Breast epithelium (tissue), 4 donors: ENCODE measurements at regions not wholly inside any gene's neighbourhood (a gene's known extent, or its start where the extent isn't known, plus 50 kb on each side); places are given as distances from the start of the nearest gene placed in this dataset.

Experiments
- DNase-seq, 2 donors: peaks; one replicate each; pipeline ENCODE4 v3.0.0-alpha.2; 2019; ENCODE audit warnings: low spot score in 2 of 2
- H3K27ac ChIP-seq, 2 donors: fragments of 200-600 bp; sonication (generic) in 1 of 2; one replicate each; pipeline ENCODE4 v1.5.1; 2016 to 2019; ENCODE audit warnings: mild to moderate bottlenecking in 1 of 2
- H3K27me3 ChIP-seq, 2 donors: fragments of 200-600 bp; sonication (generic) in 1 of 2; one replicate each; pipeline versions ENCODE4 v1.5.1 to v1.6.0; 2017 to 2019; ENCODE audit warnings: control low read depth in 1 of 2, mild to moderate bottlenecking in 1 of 2
- H3K36me3 ChIP-seq: fragments of 200-600 bp; one replicate; pipeline ENCODE4 v1.5.1; 2019
- H3K4me1 ChIP-seq, 2 donors: fragments of 200-600 bp; sonication (generic); one replicate each; pipeline ENCODE4 v1.5.1; 2016 to 2019; ENCODE audit warnings: control low read depth in 1 of 2
- H3K4me3 ChIP-seq, 3 donors: fragments of 200-600 bp; sonication (generic); 1 replicate in 2 of 3; 2 replicates in 1 of 3; pipeline ENCODE4 v1.5.1; 2016 to 2019; ENCODE audit warnings: mild to moderate bottlenecking in 3 of 3, moderate library complexity in 2 of 3
- H3K9me3 ChIP-seq, 2 donors: fragments of 200-600 bp; sonication (generic) in 1 of 2; one replicate each; pipeline ENCODE4 v1.5.1; 2016 to 2019; ENCODE audit warnings: control low read depth in 1 of 2
- CTCF ChIP-seq, 3 donors: fragments of 450-650 bp; IDR thresholded peaks; one replicate each; pipeline ENCODE4 v1.5.1; 2016 to 2017; ENCODE audit warnings: antibody characterized with exemption in 3 of 3, mild to moderate bottlenecking in 3 of 3, moderate library complexity in 3 of 3
- POLR2A ChIP-seq: fragments of 450-650 bp; IDR thresholded peaks from one replicate; pipeline ENCODE4 v1.6.1; 2016; ENCODE audit warnings: antibody characterized with exemption, mild to moderate bottlenecking, moderate library complexity
- POLR2AphosphoS5 ChIP-seq, 3 donors: sonication (generic); formaldehyde crosslinking; IDR thresholded peaks; one replicate each; pipeline ENCODE4 v1.6.1; 2017; ENCODE audit warnings: antibody characterized with exemption in 3 of 3
- intact Hi-C: fragments of 100-400 bp; cut with DNase I; formaldehyde crosslinking; loops from one replicate; pipeline ENCODE4 v1.15.1; 2023; ENCODE audit warnings: low total_unique reads

- no peak for DNase-seq
- H3K9me3 ChIP-seq = peaks cover 4 to 24% of the 10 kb centered on the region in 2 donors
- intact Hi-C loops = no loop called here
- H3K27ac ChIP-seq = no peak overlapping the region
- no peaks in the 10 kb centered on the region for H3K27me3 ChIP-seq
- no peak overlapping the region for H3K4me3 ChIP-seq
- H3K36me3 ChIP-seq = no peaks in the 10 kb centered on the region
- H3K4me1 ChIP-seq = no peaks in the 10 kb centered on the region
- TF ChIP-seq POLR2AphosphoS5 (IDR thresholded peaks at IDR 0.05) = no peak
- no peak for TF ChIP-seq CTCF (IDR thresholded peaks at IDR 0.05)
- no peak for TF ChIP-seq POLR2A
Measured at GRCh38 chr7:73940701-73941238, 79.8 kb downstream of the TMEM270 start.

- TF ChIP-seq CTCF (IDR thresholded peaks at IDR 0.05) = no peak
- TF ChIP-seq POLR2A = no peak
- TF ChIP-seq POLR2AphosphoS5 (IDR thresholded peaks at IDR 0.05) = no peak
- Histone ChIP-seq H3K9me3 (peaks cover 4 to 24% of the 10 kb centered on the region in 2 donors), H3K4me1 (no peaks in the 10 kb centered on the region), H3K4me3 (no peak overlapping the region), H3K27ac (peak overlapping the region in 1 of 2 donors; percentile 21), H3K36me3 (no peaks in the 10 kb centered on the region), H3K27me3 (no peaks in the 10 kb centered on the region)
- no peak for DNase-seq
- intact Hi-C loops = no loop called here
Measured at GRCh38 chr7:73941836-73942551, 81.0 kb downstream of the TMEM270 start.

- Histone ChIP-seq H3K27ac (no peak overlapping the region), H3K4me1 (no peaks in the 10 kb centered on the region), H3K9me3 (peaks cover 15 to 29% of the 10 kb centered on the region in 2 donors), H3K36me3 (no peaks in the 10 kb centered on the region), H3K4me3 (no peak overlapping the region), H3K27me3 (no peaks in the 10 kb centered on the region)
- no peak for TF ChIP-seq POLR2AphosphoS5 (IDR thresholded peaks at IDR 0.05)
- no peak for TF ChIP-seq CTCF (IDR thresholded peaks at IDR 0.05)
- TF ChIP-seq POLR2A = no peak
- DNase-seq = no peak
- intact Hi-C loops = no loop called here
Measured at GRCh38 chr7:73945022-73945421, 83.0 kb upstream of the ELN start.

GRCh38 chr7:73948287-73948686, 79.7 kb upstream of the ELN start:
- Histone ChIP-seq H3K36me3 (no peaks in the 10 kb centered on the region), H3K4me1 (no peaks in the 10 kb centered on the region), H3K9me3 (peaks cover 15 to 20% of the 10 kb centered on the region in 2 donors), H3K27ac (no peak overlapping the region), H3K27me3 (no peaks in the 10 kb centered on the region), H3K4me3 (no peak overlapping the region)
- no peak for TF ChIP-seq POLR2AphosphoS5 (IDR thresholded peaks at IDR 0.05)
- TF ChIP-seq POLR2A = no peak
- no peak for TF ChIP-seq CTCF (IDR thresholded peaks at IDR 0.05)
- DNase-seq = no peak
- intact Hi-C loops = no loop called here

- H3K4me1 ChIP-seq = no peaks in the 10 kb centered on the region
- H3K27me3 ChIP-seq = no peaks in the 10 kb centered on the region
- TF ChIP-seq CTCF (IDR thresholded peaks at IDR 0.05) (no peak), POLR2AphosphoS5 (IDR thresholded peaks at IDR 0.05) (no peak), POLR2A (no peak)
- no peaks in the 10 kb centered on the region for H3K36me3 ChIP-seq
- H3K4me3 ChIP-seq = no peak overlapping the region
- H3K27ac ChIP-seq = no peak overlapping the region
- intact Hi-C loops = no loop called here
- no peak for DNase-seq
- H3K9me3 ChIP-seq = peaks cover 9 to 11% of the 10 kb centered on the region in 2 donors
Measured at GRCh38 chr7:73952266-73952665, 75.7 kb upstream of the ELN start.
